Neural progenitor cell (in vitro differentiated cells): ENCODE measurements at regions not wholly inside any gene's neighbourhood (a gene's known extent, or its start where the extent isn't known, plus 50 kb on each side); places are given as distances from the start of the nearest gene placed in this dataset.
"Not testable (repeated sequence)": the region's sequence is repeated elsewhere in the genome, so short reads cannot be mapped to it uniquely, and the experiment has no call there.

ENCODE experiments used
- DNase-seq: peaks from one replicate; pipeline ENCODE4 v3.0.0-alpha.2; 2016; ENCODE audit warnings: low spot score
- H2AFZ ChIP-seq: fragments of 200-600 bp; sonication (generic); replicated peaks from 2 replicates; pipeline ENCODE4 v1.6.1; 2016; ENCODE audit warnings: antibody characterized with exemption
- H3F3A ChIP-seq: fragments of 200-600 bp; sonication (generic); 2 replicates; pipeline ENCODE4 v1.6.1; 2016; ENCODE audit warnings: antibody characterized with exemption, low read depth
- H3K27ac ChIP-seq: fragments of 200-600 bp; sonication (generic); 2 replicates; pipeline ENCODE4 v1.5.1; 2016; ENCODE audit warnings: mild to moderate bottlenecking
- H3K27me3 ChIP-seq: fragments of 200-600 bp; sonication (generic); 2 replicates; pipeline ENCODE4 v1.6.1; 2016; ENCODE audit warnings: mild to moderate bottlenecking, moderate library complexity
- H3K36me3 ChIP-seq: fragments of 200-600 bp; sonication (generic); 2 replicates; pipeline ENCODE4 v1.5.1; 2016
- H3K4me1 ChIP-seq: fragments of 200-600 bp; sonication (generic); 2 replicates; pipeline ENCODE4 v1.6.1; 2016; ENCODE audit warnings: mixed run types
- H3K4me2 ChIP-seq: fragments of 200-600 bp; sonication (generic); 2 replicates; pipeline ENCODE4 v1.6.1; 2016
- H3K4me3 ChIP-seq: fragments of 200-600 bp; sonication (generic); 2 replicates; pipeline ENCODE4 v1.5.1; 2016
- H3K79me2 ChIP-seq: fragments of 200-600 bp; sonication (generic); 2 replicates; pipeline ENCODE4 v1.6.1; 2016; ENCODE audit warnings: low read depth
- H3K9ac ChIP-seq: fragments of 200-600 bp; sonication (generic); 2 replicates; pipeline ENCODE4 v1.6.1; 2016
- H3K9me3 ChIP-seq: fragments of 200-600 bp; sonication (generic); 2 replicates; pipeline ENCODE4 v1.5.1; 2016; ENCODE audit warnings: low read depth
- H4K20me1 ChIP-seq: fragments of 200-600 bp; sonication (generic); 2 replicates; pipeline ENCODE4 v1.6.1; 2016; ENCODE audit warnings: low read depth
- H3K27ac Mint-ChIP-seq: 3 replicates; pipeline ENCODE4 v1.8.0; 2021; ENCODE audit warnings: mixed read lengths
- H3K27me3 Mint-ChIP-seq: 2 replicates; pipeline ENCODE4 v1.8.0; 2022; ENCODE audit warnings: low read depth, mild to moderate bottlenecking, inconsistent platforms, moderate library complexity, mixed read lengths; ENCODE audit not compliant: insufficient read depth
- H3K36me3 Mint-ChIP-seq: 3 replicates; pipeline ENCODE4 v1.8.0; 2021; ENCODE audit warnings: mixed read lengths
- H3K4me1 Mint-ChIP-seq: 3 replicates; pipeline ENCODE4 v1.8.0; 2021; ENCODE audit warnings: mixed read lengths
- H3K4me3 Mint-ChIP-seq: 3 replicates; pipeline ENCODE4 v1.8.0; 2021; ENCODE audit warnings: mild to moderate bottlenecking, moderate library complexity, mixed read lengths
- H3K9me3 Mint-ChIP-seq: 3 replicates; pipeline ENCODE4 v1.8.0; 2020; ENCODE audit warnings: mixed read lengths
- EZH2 ChIP-seq: fragments of 200-600 bp; sonication (generic); IDR thresholded peaks from 2 replicates; pipeline ENCODE4 v1.6.1; 2017; ENCODE audit warnings: antibody characterized with exemption, mild to moderate bottlenecking, moderate library complexity
- EZH2phosphoT487 ChIP-seq: fragments of 200-600 bp; sonication (generic); IDR thresholded peaks from 2 replicates; pipeline ENCODE4 v1.6.1; 2017; ENCODE audit warnings: antibody characterized with exemption
- TF ChIP-seq, protein P1 (sequence below): fragments of 200-600 bp; sonication (generic); IDR thresholded peaks from 2 replicates; pipeline ENCODE4 v1.5.1; 2017; ENCODE audit warnings: antibody characterized with exemption, mild to moderate bottlenecking

DNA sequence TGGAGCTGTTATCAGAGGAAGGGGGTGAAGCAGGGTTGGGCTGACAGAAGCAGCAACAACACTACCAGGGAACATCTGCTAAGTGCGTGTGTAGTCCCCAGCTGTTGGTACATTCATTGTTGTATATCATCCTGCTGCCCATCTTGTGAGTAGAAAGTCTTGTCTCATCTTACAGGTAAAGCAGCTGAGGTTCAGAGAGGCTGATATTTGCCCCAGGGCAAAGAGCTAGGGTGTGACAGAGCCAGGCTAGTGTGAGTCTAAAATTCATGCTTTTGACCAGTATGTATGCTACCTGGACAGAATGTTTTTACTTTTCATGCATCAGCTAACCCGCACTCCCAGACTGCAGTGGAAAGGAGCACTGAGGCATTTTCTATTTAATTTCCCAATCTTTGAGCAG, 221.6 kb downstream of the STK31 start:
- Histone ChIP-seq H3K4me1 (no peaks in the 10 kb centered on the region), H3K9ac (no peak overlapping the region), H3K27ac (no peak overlapping the region), H3K79me2 (no peaks in the 10 kb centered on the region), H3K4me3 (no peak overlapping the region), H3K4me2 (no peak overlapping the region), H2AFZ (no peak overlapping the region), H3F3A (no peaks in the 10 kb centered on the region), H3K27me3 (no peaks in the 10 kb centered on the region), H4K20me1 (no peaks in the 10 kb centered on the region), H3K9me3 (no peaks in the 10 kb centered on the region), H3K36me3 (no peaks in the 10 kb centered on the region)
- no peak overlapping the region for H3K4me3 Mint-ChIP-seq
- DNase-seq = no peak
- no peaks in the 10 kb centered on the region for H3K36me3 Mint-ChIP-seq
- peaks cover 5% of the 10 kb centered on the region for H3K9me3 Mint-ChIP-seq
- no peak for TF ChIP-seq EZH2phosphoT487
- TF ChIP-seq, protein P1, sequence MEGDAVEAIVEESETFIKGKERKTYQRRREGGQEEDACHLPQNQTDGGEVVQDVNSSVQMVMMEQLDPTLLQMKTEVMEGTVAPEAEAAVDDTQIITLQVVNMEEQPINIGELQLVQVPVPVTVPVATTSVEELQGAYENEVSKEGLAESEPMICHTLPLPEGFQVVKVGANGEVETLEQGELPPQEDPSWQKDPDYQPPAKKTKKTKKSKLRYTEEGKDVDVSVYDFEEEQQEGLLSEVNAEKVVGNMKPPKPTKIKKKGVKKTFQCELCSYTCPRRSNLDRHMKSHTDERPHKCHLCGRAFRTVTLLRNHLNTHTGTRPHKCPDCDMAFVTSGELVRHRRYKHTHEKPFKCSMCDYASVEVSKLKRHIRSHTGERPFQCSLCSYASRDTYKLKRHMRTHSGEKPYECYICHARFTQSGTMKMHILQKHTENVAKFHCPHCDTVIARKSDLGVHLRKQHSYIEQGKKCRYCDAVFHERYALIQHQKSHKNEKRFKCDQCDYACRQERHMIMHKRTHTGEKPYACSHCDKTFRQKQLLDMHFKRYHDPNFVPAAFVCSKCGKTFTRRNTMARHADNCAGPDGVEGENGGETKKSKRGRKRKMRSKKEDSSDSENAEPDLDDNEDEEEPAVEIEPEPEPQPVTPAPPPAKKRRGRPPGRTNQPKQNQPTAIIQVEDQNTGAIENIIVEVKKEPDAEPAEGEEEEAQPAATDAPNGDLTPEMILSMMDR = no peak
- no peak for TF ChIP-seq EZH2
- no peak overlapping the region for H3K27ac Mint-ChIP-seq
- H3K4me1 Mint-ChIP-seq = no peaks in the 10 kb centered on the region
- H3K27me3 Mint-ChIP-seq = peaks cover 3% of the 10 kb centered on the region

DNA sequence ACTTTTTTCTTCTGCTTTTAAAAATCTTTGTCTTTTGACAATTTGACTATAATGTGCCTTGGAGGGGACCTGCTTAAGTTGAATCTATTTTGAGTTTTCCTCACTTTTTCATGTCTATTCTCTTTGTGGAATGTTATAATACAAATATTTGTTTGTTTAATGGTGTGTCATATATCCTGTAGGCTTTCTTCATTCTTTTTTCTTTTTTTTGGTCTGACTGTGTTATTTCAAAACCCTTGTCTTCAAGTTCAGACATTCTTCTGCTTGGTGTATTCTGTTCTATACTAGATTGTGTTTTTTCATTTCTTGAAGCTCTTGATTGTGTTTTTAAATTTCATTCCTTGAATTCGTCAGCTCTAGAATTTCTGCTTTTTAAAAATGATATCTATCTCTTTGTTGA, 228.2 kb downstream of the STK31 start:
- DNase-seq = no peak
- Histone ChIP-seq H3K27me3 (no peaks in the 10 kb centered on the region), H2AFZ (no peak overlapping the region), H3K36me3 (no peaks in the 10 kb centered on the region), H3K9ac (no peak overlapping the region), H3K4me1 (no peaks in the 10 kb centered on the region), H3F3A (no peaks in the 10 kb centered on the region), H3K27ac (no peak overlapping the region), H3K4me3 (no peak overlapping the region), H4K20me1 (no peaks in the 10 kb centered on the region), H3K79me2 (no peaks in the 10 kb centered on the region), H3K4me2 (no peak overlapping the region), H3K9me3 (no peaks in the 10 kb centered on the region)
- Mint-ChIP-seq H3K27ac (no peak overlapping the region), H3K27me3 (no peaks in the 10 kb centered on the region), H3K36me3 (no peaks in the 10 kb centered on the region), H3K4me1 (no peaks in the 10 kb centered on the region), H3K4me3 (no peak overlapping the region), H3K9me3 (peaks cover 5% of the 10 kb centered on the region)
- TF ChIP-seq EZH2 (no peak), EZH2phosphoT487 (no peak)
- TF ChIP-seq, protein P1 = no peak

DNA sequence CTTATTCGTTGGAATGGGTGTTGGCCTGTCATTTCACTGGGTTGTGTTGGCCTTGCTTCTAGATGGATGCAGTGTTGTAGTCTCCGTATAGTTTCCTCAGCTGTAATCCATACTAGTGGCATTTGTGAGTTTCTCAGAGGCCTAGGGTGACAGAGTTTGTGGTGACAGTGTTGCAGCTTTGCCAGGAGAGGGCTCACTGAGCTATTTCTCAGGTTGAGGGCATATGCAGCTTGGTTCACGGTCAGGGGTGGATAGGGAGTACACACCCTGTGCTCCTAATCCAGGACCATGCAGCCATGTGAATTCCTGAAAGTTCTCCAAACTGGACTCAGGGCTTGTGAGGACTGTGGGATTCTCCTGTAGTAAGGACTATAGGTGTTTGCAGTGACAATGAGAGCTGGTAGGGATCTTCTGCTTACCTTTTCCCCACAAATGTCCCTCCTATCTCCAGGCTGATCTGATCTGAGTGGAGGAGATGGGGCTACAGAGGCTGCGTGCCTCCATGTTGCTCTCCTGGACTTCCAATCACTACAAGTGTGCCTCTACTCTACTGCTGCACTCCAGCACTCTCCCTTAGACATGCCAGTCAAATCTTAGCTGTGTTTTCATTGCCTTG, 229.0 kb downstream of the STK31 start:
- Histone ChIP-seq H3K4me2 (no peak overlapping the region), H3F3A (no peaks in the 10 kb centered on the region), H3K27me3 (no peaks in the 10 kb centered on the region), H2AFZ (peak overlapping the region; percentile 63), H3K79me2 (no peaks in the 10 kb centered on the region), H3K27ac (no peak overlapping the region), H3K36me3 (no peaks in the 10 kb centered on the region), H3K9ac (no peak overlapping the region), H3K4me1 (no peaks in the 10 kb centered on the region), H4K20me1 (no peaks in the 10 kb centered on the region), H3K9me3 (no peaks in the 10 kb centered on the region), H3K4me3 (no peak overlapping the region)
- Mint-ChIP-seq H3K27me3 (no peaks in the 10 kb centered on the region), H3K27ac (no peak overlapping the region), H3K4me3 (no peak overlapping the region), H3K4me1 (no peaks in the 10 kb centered on the region), H3K9me3 (peaks cover 5% of the 10 kb centered on the region), H3K36me3 (no peaks in the 10 kb centered on the region)
- TF ChIP-seq, protein P1 = peak; percentile 63
- no peak for TF ChIP-seq EZH2
- DNase-seq = peak; percentile 65

DNA sequence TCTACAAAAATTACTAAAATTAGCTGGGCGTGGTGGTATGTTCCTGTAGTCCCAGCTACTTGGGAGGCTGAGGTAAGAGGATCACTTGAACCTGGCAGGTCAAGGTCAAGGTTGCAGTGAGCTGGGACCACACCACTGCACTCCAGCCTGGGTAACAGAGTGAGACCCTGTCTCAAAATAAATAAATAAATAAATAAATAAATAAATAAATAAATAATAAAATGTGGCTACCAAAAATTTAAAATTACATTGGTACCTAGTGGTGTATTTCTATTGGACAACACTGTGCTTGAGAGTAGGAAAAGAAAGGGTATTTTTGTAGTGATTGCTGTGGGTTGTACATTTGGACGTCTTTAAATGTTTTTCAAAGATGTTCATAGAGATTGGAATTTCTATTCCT, 229.7 kb downstream of the STK31 start:
- H3K27me3 ChIP-seq, H3K36me3 ChIP-seq, H3K27me3 Mint-ChIP-seq, H3K4me3 ChIP-seq, H3K27ac Mint-ChIP-seq, H3F3A ChIP-seq, H4K20me1 ChIP-seq, H3K9ac ChIP-seq, H3K79me2 ChIP-seq, H2AFZ ChIP-seq, H3K9me3 ChIP-seq, H3K9me3 Mint-ChIP-seq, H3K4me2 ChIP-seq, H3K36me3 Mint-ChIP-seq, H3K4me1 Mint-ChIP-seq, H3K27ac ChIP-seq, H3K4me1 ChIP-seq, DNase-seq, H3K4me3 Mint-ChIP-seq: not testable (repeated sequence)
